HEK293 (cell line): ENCODE measurements at regions not wholly inside any gene's neighbourhood (a gene's known extent, or its start where the extent isn't known, plus 50 kb on each side); places are given as distances from the start of the nearest gene placed in this dataset.

ENCODE experiments used
- CTCF ChIP-seq: fragments of 450-650 bp; formaldehyde crosslinking; IDR thresholded peaks from 2 replicates; pipeline ENCODE4 v1.5.1; 2016; ENCODE audit warnings: missing biosample characterization, missing genetic modification characterization
- PBX3 ChIP-seq: sonication (generic); formaldehyde crosslinking; IDR thresholded peaks from 2 replicates; pipeline ENCODE4 v1.8.1; 2022; ENCODE audit warnings: mild to moderate bottlenecking, moderate library complexity, missing genetic modification reagents
- YY1 ChIP-seq: fragments of 450-650 bp; formaldehyde crosslinking; IDR thresholded peaks from 2 replicates; pipeline ENCODE4 v1.5.1; 2018; ENCODE audit warnings: missing biosample characterization, missing genetic modification characterization
- ZNF792 ChIP-seq: fragments of 450-650 bp; formaldehyde crosslinking; IDR thresholded peaks from 2 replicates; pipeline ENCODE4 v1.5.1; 2016; ENCODE audit warnings: missing biosample characterization, missing genetic modification characterization

GRCh38 chr4:114361249-114361648, 237.4 kb upstream of the UGT8 start:
- no peak for TF ChIP-seq ZNF792 (tag by site-specific recombination)
- no peak for TF ChIP-seq YY1 (tag by site-specific recombination)
- TF ChIP-seq CTCF (tag by site-specific recombination), result no peak
- TF ChIP-seq PBX3 (CRISPR knock-in tag), result no peak
